ENCODE measurements at regions not wholly inside any gene's neighbourhood (a gene's known extent, or its start where the extent isn't known, plus 50 kb on each side); places are given as distances from the start of the nearest gene placed in this dataset.

DNA sequence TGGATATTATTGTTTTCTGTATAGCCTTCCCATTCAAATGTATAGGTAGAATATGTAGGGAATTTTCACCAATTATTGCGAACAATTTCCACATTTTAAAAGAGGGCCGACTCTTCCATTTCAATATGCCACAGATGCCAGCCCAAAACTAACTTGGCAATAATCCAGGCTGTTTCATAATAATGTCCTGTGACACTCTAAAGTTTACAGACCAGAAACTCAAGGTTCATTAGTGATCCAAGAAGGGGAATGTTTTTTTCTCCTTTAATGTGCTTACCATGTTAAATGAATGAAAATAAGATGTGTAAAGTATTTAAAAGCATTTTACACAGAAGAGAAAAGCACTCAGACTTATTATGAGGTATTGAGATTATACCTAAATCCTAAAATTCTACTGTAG is 63.0 kb upstream of the FAM3C start:
- Histone ChIP-seq H3K4me3 (no peak overlapping the region), H3K4me1 (no peaks in the 10 kb centered on the region), H3K9me3 (no peaks in the 10 kb centered on the region), H3K27ac (no peak overlapping the region), H3K36me3 (no peaks in the 10 kb centered on the region), H3K27me3 (no peaks in the 10 kb centered on the region)
- no peak for ATAC-seq
- no peak for TF ChIP-seq POLR2A (IDR thresholded peaks at IDR 0.05)
- TF ChIP-seq, protein P1, sequence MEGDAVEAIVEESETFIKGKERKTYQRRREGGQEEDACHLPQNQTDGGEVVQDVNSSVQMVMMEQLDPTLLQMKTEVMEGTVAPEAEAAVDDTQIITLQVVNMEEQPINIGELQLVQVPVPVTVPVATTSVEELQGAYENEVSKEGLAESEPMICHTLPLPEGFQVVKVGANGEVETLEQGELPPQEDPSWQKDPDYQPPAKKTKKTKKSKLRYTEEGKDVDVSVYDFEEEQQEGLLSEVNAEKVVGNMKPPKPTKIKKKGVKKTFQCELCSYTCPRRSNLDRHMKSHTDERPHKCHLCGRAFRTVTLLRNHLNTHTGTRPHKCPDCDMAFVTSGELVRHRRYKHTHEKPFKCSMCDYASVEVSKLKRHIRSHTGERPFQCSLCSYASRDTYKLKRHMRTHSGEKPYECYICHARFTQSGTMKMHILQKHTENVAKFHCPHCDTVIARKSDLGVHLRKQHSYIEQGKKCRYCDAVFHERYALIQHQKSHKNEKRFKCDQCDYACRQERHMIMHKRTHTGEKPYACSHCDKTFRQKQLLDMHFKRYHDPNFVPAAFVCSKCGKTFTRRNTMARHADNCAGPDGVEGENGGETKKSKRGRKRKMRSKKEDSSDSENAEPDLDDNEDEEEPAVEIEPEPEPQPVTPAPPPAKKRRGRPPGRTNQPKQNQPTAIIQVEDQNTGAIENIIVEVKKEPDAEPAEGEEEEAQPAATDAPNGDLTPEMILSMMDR (IDR thresholded peaks at IDR 0.05 in 4 of 5, conservative IDR thresholded peaks at IDR 0.05 in 1 of 5), result no peak
- intact Hi-C loops (cut with DNase I; ENCODE audit: low total_unique reads) (no loop called here), in situ Hi-C loops (cut with MboI; ENCODE audit: low sequenced_read_pairs in 4 of 4) (no loop called here)
- no peak for DNase-seq

DNA sequence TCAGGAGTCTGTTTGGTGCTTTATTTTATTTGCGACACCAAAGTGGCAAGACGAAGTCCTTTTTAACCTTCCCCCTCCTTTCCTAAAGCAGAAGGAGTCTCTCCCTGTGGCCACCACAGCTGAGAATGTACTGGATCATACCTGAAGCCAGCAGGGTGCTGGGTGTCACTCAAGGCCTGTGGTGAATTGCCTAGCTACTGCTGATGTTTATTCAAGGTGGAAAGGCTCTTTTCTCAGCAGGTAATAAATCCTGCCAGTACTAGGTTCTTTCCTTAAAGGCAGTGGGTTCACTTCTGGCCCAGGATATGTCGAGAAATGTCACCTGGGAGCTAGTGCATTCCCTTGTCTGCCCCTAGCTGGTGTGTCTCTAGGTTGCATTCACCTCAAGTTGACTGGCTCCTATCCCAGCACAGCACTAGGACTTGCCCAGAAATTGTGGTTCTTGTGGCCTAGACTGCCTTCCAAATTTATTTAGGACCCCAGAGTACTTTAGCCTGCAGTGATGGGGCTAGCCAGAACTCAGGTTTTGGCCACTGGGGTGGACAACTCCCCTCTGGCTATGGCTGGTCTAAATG is 60.8 kb upstream of the FAM3C start:
- no peaks in the 10 kb centered on the region for H3K27me3 ChIP-seq
- no peak overlapping the region for H3K4me3 ChIP-seq
- H3K4me1 ChIP-seq, result no peaks in the 10 kb centered on the region
- no peak for DNase-seq
- in situ Hi-C loops (cut with MboI; ENCODE audit: low sequenced_read_pairs in 4 of 4) (no loop called here), intact Hi-C loops (cut with DNase I; ENCODE audit: low total_unique reads) (no loop called here)
- no peaks in the 10 kb centered on the region for H3K36me3 ChIP-seq
- TF ChIP-seq POLR2A (IDR thresholded peaks at IDR 0.05), result no peak
- TF ChIP-seq, protein P1 (IDR thresholded peaks at IDR 0.05 in 4 of 5, conservative IDR thresholded peaks at IDR 0.05 in 1 of 5), result no peak
- H3K9me3 ChIP-seq, result no peaks in the 10 kb centered on the region
- no peak overlapping the region for H3K27ac ChIP-seq
- ATAC-seq, result no peak

DNA sequence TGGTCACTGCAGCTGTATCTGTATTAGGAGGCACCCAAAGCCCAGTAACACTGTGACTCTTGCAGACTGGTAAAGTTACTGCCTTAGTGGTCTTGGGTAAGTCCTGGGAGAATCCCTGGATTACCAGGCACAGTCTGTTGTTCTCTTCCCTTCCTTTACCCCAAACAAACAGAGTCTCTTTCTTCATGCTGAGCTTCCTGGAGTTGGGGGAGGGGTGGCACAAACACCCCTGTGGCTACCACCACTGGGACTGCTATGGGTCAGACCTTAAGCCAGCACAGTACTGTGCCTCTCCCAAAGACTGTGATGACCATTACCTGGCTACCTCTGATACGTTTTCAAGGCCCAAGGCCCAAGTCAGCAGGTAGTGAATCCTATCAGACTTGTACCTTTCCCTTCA is 59.9 kb upstream of the FAM3C start:
- TF ChIP-seq, protein P1 (IDR thresholded peaks at IDR 0.05 in 4 of 5, conservative IDR thresholded peaks at IDR 0.05 in 1 of 5), result no peak
- no peak for TF ChIP-seq POLR2A (IDR thresholded peaks at IDR 0.05)
- H3K27me3 ChIP-seq, result no peaks in the 10 kb centered on the region
- no peaks in the 10 kb centered on the region for H3K4me1 ChIP-seq
- ATAC-seq (no peak), DNase-seq (no peak)
- intact Hi-C loops (cut with DNase I; ENCODE audit: low total_unique reads) (no loop called here), in situ Hi-C loops (cut with MboI; ENCODE audit: low sequenced_read_pairs in 4 of 4) (no loop called here)
- no peaks in the 10 kb centered on the region for H3K9me3 ChIP-seq
- H3K27ac ChIP-seq, result no peak overlapping the region
- no peaks in the 10 kb centered on the region for H3K36me3 ChIP-seq
- H3K4me3 ChIP-seq, result no peak overlapping the region

DNA sequence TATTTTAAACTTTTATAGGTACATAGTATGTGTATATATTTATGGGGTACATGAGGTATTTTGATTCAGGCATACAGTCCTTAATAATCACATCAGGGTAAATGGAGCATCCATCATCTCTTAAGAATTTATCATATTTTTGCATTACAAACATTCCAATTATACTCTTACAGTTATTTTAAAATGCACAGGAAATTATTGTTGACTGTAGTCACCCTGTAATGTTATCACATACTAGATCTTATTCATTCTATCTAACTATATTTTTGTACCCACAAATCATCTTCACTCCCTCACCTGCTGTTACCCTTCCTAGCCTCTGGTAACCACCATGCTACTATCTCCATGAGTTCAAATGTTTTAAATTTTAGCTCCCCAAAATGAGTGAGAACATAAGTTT is 56.3 kb upstream of the FAM3C start:
- no peaks in the 10 kb centered on the region for H3K27me3 ChIP-seq
- no peaks in the 10 kb centered on the region for H3K36me3 ChIP-seq
- DNase-seq (no peak), ATAC-seq (no peak)
- intact Hi-C loops (cut with DNase I; ENCODE audit: low total_unique reads), result no loop called here
- H3K9me3 ChIP-seq, result no peaks in the 10 kb centered on the region
- no peaks in the 10 kb centered on the region for H3K4me1 ChIP-seq
- H3K27ac ChIP-seq, result no peak overlapping the region
- in situ Hi-C loops (cut with MboI; ENCODE audit: low sequenced_read_pairs in 4 of 4), result no loop called here
- TF ChIP-seq, protein P1 (IDR thresholded peaks at IDR 0.05 in 4 of 5, conservative IDR thresholded peaks at IDR 0.05 in 1 of 5), result no peak
- no peak for TF ChIP-seq POLR2A (IDR thresholded peaks at IDR 0.05)
- no peak overlapping the region for H3K4me3 ChIP-seq

Measured in gastrocnemius medialis (tissue), 4 donors.